SKM-1 (cell line): ENCODE measurements at regions not wholly inside any gene's neighbourhood (a gene's known extent, or its start where the extent isn't known, plus 50 kb on each side); places are given as distances from the start of the nearest gene placed in this dataset.

Source experiments
- DNase-seq: peaks from one replicate; lab custom pipeline; 2025; ENCODE audit not compliant: unreplicated experiment; lab: John Stamatoyannopoulos, UW

- no peak for DNase-seq
These were observed 317.3 kb upstream of the MGAT5 start for GRCh38 chr2:133936601-133937000.

- DNase-seq, result no peak
These were observed 316.2 kb upstream of the MGAT5 start for GRCh38 chr2:133937669-133938068.

GRCh38 chr2:133940134-133940533 is 313.7 kb upstream of the MGAT5 start:
- DNase-seq, result no peak

- no peak for DNase-seq
These were observed 312.2 kb upstream of the MGAT5 start for GRCh38 chr2:133941666-133942065.

GRCh38 chr2:133942398-133942797 is 311.5 kb upstream of the MGAT5 start:
- DNase-seq, result no peak

- DNase-seq, result no peak
These were observed 310.8 kb upstream of the MGAT5 start for GRCh38 chr2:133943108-133943507.

- DNase-seq, result no peak
These were observed 308.8 kb upstream of the MGAT5 start for GRCh38 chr2:133945089-133945488.

- no peak for DNase-seq
These were observed 306.8 kb upstream of the MGAT5 start for GRCh38 chr2:133947057-133947456.

GRCh38 chr2:133948610-133949290 is 305.1 kb upstream of the MGAT5 start:
- no peak for DNase-seq

GRCh38 chr2:133949595-133949994 is 304.3 kb upstream of the MGAT5 start:
- DNase-seq, result no peak

- no peak for DNase-seq
These were observed 302.7 kb upstream of the MGAT5 start for GRCh38 chr2:133951209-133951608.

- no peak for DNase-seq
These were observed 301.5 kb upstream of the MGAT5 start for GRCh38 chr2:133952420-133952819.

GRCh38 chr2:133952896-133953295 is 301.0 kb upstream of the MGAT5 start:
- no peak for DNase-seq

- no peak for DNase-seq
These were observed 300.3 kb upstream of the MGAT5 start for GRCh38 chr2:133953524-133953923.

- no peak for DNase-seq
These were observed 299.2 kb upstream of the MGAT5 start for GRCh38 chr2:133954636-133955035.

GRCh38 chr2:133955169-133955568 is 298.7 kb upstream of the MGAT5 start:
- DNase-seq, result no peak

- no peak for DNase-seq
These were observed 297.4 kb upstream of the MGAT5 start for GRCh38 chr2:133956434-133956935.

GRCh38 chr2:133957724-133958480 is 296.0 kb upstream of the MGAT5 start:
- no peak for DNase-seq

- no peak for DNase-seq
These were observed 294.8 kb upstream of the MGAT5 start for GRCh38 chr2:133959066-133959465.

GRCh38 chr2:133966720-133967304 is 287.1 kb upstream of the MGAT5 start:
- no peak for DNase-seq

- DNase-seq, result no peak
These were observed 286.5 kb upstream of the MGAT5 start for GRCh38 chr2:133967326-133967725.

GRCh38 chr2:133968446-133968845 is 285.4 kb upstream of the MGAT5 start:
- DNase-seq, result peak; percentile 72
